GM21825 (cell line): ENCODE measurements at regions not wholly inside any gene's neighbourhood (a gene's known extent, or its start where the extent isn't known, plus 50 kb on each side); places are given as distances from the start of the nearest gene placed in this dataset.

Source experiments
- ATAC-seq: cut with Tn5 transposase; IDR thresholded peaks from one replicate; pipeline ENCODE4 v1.9.1; 2021; ENCODE audit warnings: mild to moderate bottlenecking, moderate library complexity; ENCODE audit not compliant: unreplicated experiment

GRCh38 chr4:156596706-156597329, 374.8 kb downstream of the PDGFC start:
- ATAC-seq, result no peak

- ATAC-seq, result no peak
Measured at GRCh38 chr4:156596026-156596425, 375.6 kb downstream of the PDGFC start.

- ATAC-seq, result no peak
Measured at GRCh38 chr4:156595041-156595440, 376.6 kb downstream of the PDGFC start.

- no peak for ATAC-seq
Measured at GRCh38 chr4:156594624-156595023, 377.0 kb downstream of the PDGFC start.

- ATAC-seq, result no peak
Measured at GRCh38 chr4:156593464-156593863, 378.1 kb downstream of the PDGFC start.

- ATAC-seq, result no peak
Measured at GRCh38 chr4:156591679-156592078, 379.9 kb downstream of the PDGFC start.

GRCh38 chr4:156584100-156584499, 387.5 kb downstream of the PDGFC start:
- ATAC-seq, result no peak

GRCh38 chr4:156583265-156583664, 388.3 kb downstream of the PDGFC start:
- no peak for ATAC-seq

GRCh38 chr4:156581282-156582063, 390.1 kb downstream of the PDGFC start:
- no peak for ATAC-seq

GRCh38 chr4:156578713-156579112, 392.9 kb downstream of the PDGFC start:
- ATAC-seq, result no peak

- ATAC-seq, result no peak
Measured at GRCh38 chr4:156578005-156578404, 393.6 kb downstream of the PDGFC start.

- no peak for ATAC-seq
Measured at GRCh38 chr4:156576946-156577345, 394.7 kb downstream of the PDGFC start.

- ATAC-seq, result no peak
Measured at GRCh38 chr4:156575430-156576073, 396.0 kb downstream of the PDGFC start.

- ATAC-seq, result no peak
Measured at GRCh38 chr4:156571146-156571545, 400.5 kb downstream of the PDGFC start.

- ATAC-seq, result no peak
Measured at GRCh38 chr4:156569535-156569934, 402.1 kb downstream of the PDGFC start.

GRCh38 chr4:156568484-156568883, 403.1 kb downstream of the PDGFC start:
- no peak for ATAC-seq

GRCh38 chr4:156568041-156568440, 403.6 kb downstream of the PDGFC start:
- no peak for ATAC-seq

- ATAC-seq, result no peak
Measured at GRCh38 chr4:156560701-156561100, 410.9 kb downstream of the PDGFC start.

GRCh38 chr4:156559346-156559745, 412.3 kb downstream of the PDGFC start:
- no peak for ATAC-seq

- no peak for ATAC-seq
Measured at GRCh38 chr4:156558373-156559025, 413.1 kb downstream of the PDGFC start.

GRCh38 chr4:156557920-156558319, 413.7 kb downstream of the PDGFC start:
- no peak for ATAC-seq

GRCh38 chr4:156556336-156556735, 415.3 kb downstream of the PDGFC start:
- no peak for ATAC-seq
